Tibial nerve (tissue), 4 donors: ENCODE measurements at regions not wholly inside any gene's neighbourhood (a gene's known extent, or its start where the extent isn't known, plus 50 kb on each side); places are given as distances from the start of the nearest gene placed in this dataset.

Experiments
- DNase-seq, 2 donors: peaks; one replicate each; pipeline ENCODE4 v3.0.0-alpha.2; 2019; ENCODE audit warnings: low spot score in 2 of 2
- H3K27ac ChIP-seq, 4 donors: fragments of 200-600 bp; sonication (generic) in 3 of 4; one replicate each; pipeline ENCODE4 v1.5.1; 2017 to 2019; ENCODE audit warnings: mild to moderate bottlenecking in 1 of 4
- H3K27me3 ChIP-seq, 2 donors: fragments of 200-600 bp; sonication (generic) in 1 of 2; one replicate each; pipeline versions ENCODE4 v1.5.1 to v1.6.0; 2017 to 2019
- H3K36me3 ChIP-seq, 3 donors: fragments of 200-600 bp; sonication (generic); one replicate each; pipeline ENCODE4 v1.5.1; 2018 to 2019
- H3K4me1 ChIP-seq, 4 donors: fragments of 200-600 bp; sonication (generic) in 3 of 4; one replicate each; pipeline ENCODE4 v1.5.1; 2017 to 2019
- H3K4me3 ChIP-seq, 4 donors: fragments of 200-600 bp; sonication (generic) in 3 of 4; one replicate each; pipeline ENCODE4 v1.5.1; 2017 to 2019; ENCODE audit warnings: mild to moderate bottlenecking in 1 of 4, moderate library complexity in 1 of 4
- H3K9me3 ChIP-seq, 4 donors: fragments of 200-600 bp; sonication (generic) in 3 of 4; one replicate each; pipeline ENCODE4 v1.5.1; 2017 to 2019
- EP300 ChIP-seq, 2 donors: sonication (generic); formaldehyde crosslinking; IDR thresholded peaks; one replicate each; pipeline ENCODE4 v1.6.1; 2017; ENCODE audit warnings: antibody characterized with exemption in 2 of 2, mild to moderate bottlenecking in 1 of 2
- POLR2A ChIP-seq, 2 donors: fragments of 450-650 bp; IDR thresholded peaks; one replicate each; pipeline ENCODE4 v1.6.1; 2017; ENCODE audit warnings: antibody characterized with exemption in 2 of 2, mild to moderate bottlenecking in 2 of 2, moderate library complexity in 2 of 2
- WGBS, 2 donors: methylation state at CpG; one replicate each; pipeline ENCODE4 v1.1.5; 2018; 5-methylcytosine and 5-hydroxymethylcytosine counted together
- TF ChIP-seq, protein P1 (sequence below), 5 experiments: fragments of 200-600 bp in 3 of 5; fragments of 450-650 bp in 2 of 5; sonication (generic) in 3 of 5; IDR thresholded peaks; one replicate each; pipeline ENCODE4 v1.5.1; 2016 to 2019; ENCODE audit warnings: antibody characterized with exemption in 5 of 5, mild to moderate bottlenecking in 3 of 5, moderate library complexity in 2 of 5

DNA sequence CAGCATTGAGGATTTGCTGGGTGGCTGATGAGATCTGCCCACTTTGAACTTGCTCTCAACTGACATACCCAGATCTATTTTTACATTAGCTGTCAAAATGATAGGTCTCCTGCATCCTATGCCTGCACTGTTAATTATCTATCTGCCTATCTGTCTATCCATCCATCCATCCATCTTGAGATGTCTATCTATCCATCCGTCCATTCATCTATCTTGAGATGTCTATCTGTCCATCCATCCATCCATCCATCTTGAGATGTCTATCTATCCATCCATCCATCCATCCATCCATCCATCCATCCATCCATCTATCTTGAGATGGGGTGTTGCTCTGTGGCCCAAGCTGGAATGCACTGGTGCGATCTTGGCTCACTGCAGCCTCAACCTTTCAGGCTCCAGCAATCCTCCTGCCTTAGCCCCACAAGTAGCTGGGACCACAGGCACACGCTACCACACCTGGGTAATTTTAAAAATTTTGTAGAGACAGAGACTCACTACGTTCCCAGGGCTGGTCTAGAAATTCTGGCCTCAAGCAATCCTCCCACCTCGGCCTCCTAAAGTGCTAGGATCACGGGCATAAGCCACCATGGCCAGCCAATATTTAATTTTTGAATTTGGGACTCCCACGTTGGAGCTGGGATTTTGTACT lies 159.4 kb upstream of the NSMCE3 start:
- H3K27me3 ChIP-seq: no peaks in the 10 kb centered on the region
- no peak for TF ChIP-seq EP300 (IDR thresholded peaks at IDR 0.05)
- no peak for TF ChIP-seq POLR2A (IDR thresholded peaks at IDR 0.05)
- TF ChIP-seq, protein P1, sequence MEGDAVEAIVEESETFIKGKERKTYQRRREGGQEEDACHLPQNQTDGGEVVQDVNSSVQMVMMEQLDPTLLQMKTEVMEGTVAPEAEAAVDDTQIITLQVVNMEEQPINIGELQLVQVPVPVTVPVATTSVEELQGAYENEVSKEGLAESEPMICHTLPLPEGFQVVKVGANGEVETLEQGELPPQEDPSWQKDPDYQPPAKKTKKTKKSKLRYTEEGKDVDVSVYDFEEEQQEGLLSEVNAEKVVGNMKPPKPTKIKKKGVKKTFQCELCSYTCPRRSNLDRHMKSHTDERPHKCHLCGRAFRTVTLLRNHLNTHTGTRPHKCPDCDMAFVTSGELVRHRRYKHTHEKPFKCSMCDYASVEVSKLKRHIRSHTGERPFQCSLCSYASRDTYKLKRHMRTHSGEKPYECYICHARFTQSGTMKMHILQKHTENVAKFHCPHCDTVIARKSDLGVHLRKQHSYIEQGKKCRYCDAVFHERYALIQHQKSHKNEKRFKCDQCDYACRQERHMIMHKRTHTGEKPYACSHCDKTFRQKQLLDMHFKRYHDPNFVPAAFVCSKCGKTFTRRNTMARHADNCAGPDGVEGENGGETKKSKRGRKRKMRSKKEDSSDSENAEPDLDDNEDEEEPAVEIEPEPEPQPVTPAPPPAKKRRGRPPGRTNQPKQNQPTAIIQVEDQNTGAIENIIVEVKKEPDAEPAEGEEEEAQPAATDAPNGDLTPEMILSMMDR (IDR thresholded peaks at IDR 0.05): no peak
- no peak overlapping the region for H3K4me3 ChIP-seq
- WGBS, 2 donors: 87 to 92% methylated on average over 7 of the region's 7 CpGs
- H3K27ac ChIP-seq: no peak overlapping the region
- no peaks in the 10 kb centered on the region for H3K9me3 ChIP-seq
- H3K4me1 ChIP-seq: no peaks in the 10 kb centered on the region
- DNase-seq: no peak
- H3K36me3 ChIP-seq: no peaks in the 10 kb centered on the region

- Histone ChIP-seq H3K27ac (no peak overlapping the region), H3K27me3 (no peaks in the 10 kb centered on the region), H3K36me3 (no peaks in the 10 kb centered on the region), H3K4me3 (no peak overlapping the region), H3K9me3 (no peaks in the 10 kb centered on the region), H3K4me1 (no peaks in the 10 kb centered on the region)
- TF ChIP-seq EP300 (IDR thresholded peaks at IDR 0.05) (no peak), POLR2A (IDR thresholded peaks at IDR 0.05) (no peak)
- TF ChIP-seq, protein P1 (IDR thresholded peaks at IDR 0.05): no peak
- no peak for DNase-seq
These were observed 156.2 kb upstream of the NSMCE3 start for GRCh38 chr15:29425864-29426263.

DNA sequence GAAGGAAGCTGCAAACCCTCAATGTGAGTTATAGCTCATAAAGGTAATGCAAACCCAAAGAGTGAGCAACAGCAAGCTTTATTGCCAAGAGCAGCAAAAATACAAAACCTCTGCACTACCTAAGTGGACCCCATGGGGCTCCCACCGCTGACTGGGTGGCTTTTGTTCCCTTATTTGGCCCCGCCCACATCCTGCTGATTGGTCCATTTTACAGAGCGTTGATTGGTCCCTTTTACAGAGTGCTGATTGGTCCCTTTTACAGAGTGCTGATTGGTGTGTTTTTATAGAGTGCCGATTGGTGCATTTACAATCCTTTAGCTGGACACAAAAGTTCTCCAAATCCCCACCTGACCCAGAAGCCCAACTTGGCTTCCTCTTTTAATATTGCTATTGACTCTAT lies 154.5 kb upstream of the NSMCE3 start:
- Histone ChIP-seq H3K36me3 (no peaks in the 10 kb centered on the region), H3K27ac (no peak overlapping the region), H3K27me3 (no peaks in the 10 kb centered on the region), H3K4me3 (no peak overlapping the region), H3K4me1 (no peaks in the 10 kb centered on the region), H3K9me3 (no peaks in the 10 kb centered on the region)
- 90% methylated on average over 4 of the region's 4 CpGs for WGBS, 2 donors
- no peak for DNase-seq
- TF ChIP-seq, protein P1 (IDR thresholded peaks at IDR 0.05): no peak
- TF ChIP-seq POLR2A (IDR thresholded peaks at IDR 0.05) (no peak), EP300 (IDR thresholded peaks at IDR 0.05) (no peak)

DNA sequence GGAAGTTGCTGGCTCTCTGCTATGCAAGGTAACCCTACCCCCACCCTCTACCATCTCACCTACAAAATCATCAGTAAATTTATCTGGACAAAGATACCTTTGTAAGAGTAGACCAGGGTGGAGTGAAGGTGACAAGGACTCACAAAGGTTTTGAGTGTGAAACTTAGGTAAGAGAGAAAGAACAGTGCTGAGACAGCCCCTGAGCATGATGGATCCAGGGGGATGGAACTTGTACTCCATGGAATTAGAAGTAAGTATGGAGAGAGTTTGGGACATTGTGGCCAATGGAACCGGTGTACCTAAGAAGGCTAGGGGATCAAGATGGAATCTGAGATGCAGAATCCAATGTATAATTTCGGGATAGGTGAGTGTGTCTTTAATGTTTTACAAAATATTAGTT lies 153.0 kb upstream of the NSMCE3 start:
- Histone ChIP-seq H3K9me3 (no peaks in the 10 kb centered on the region), H3K27me3 (no peaks in the 10 kb centered on the region), H3K4me1 (no peaks in the 10 kb centered on the region), H3K4me3 (no peak overlapping the region), H3K27ac (no peak overlapping the region), H3K36me3 (no peaks in the 10 kb centered on the region)
- 96 to 98% methylated on average over 2 of the region's 2 CpGs for WGBS, 2 donors
- TF ChIP-seq POLR2A (IDR thresholded peaks at IDR 0.05): no peak
- TF ChIP-seq, protein P1 (IDR thresholded peaks at IDR 0.05): no peak
- no peak for TF ChIP-seq EP300 (IDR thresholded peaks at IDR 0.05)
- DNase-seq: no peak

- WGBS, 2 donors: 55 to 58% methylated on average over 2 of the region's 2 CpGs
- TF ChIP-seq POLR2A (IDR thresholded peaks at IDR 0.05): no peak
- TF ChIP-seq, protein P1 (IDR thresholded peaks at IDR 0.05): no peak
- no peak for TF ChIP-seq EP300 (IDR thresholded peaks at IDR 0.05)
These were observed 150.6 kb upstream of the NSMCE3 start for GRCh38 chr15:29420188-29420587.

More at GRCh38 chr15:29420188-29420587, 150.6 kb upstream of the NSMCE3 start:
- Histone ChIP-seq H3K36me3 (no peaks in the 10 kb centered on the region), H3K4me1 (no peaks in the 10 kb centered on the region), H3K9me3 (no peaks in the 10 kb centered on the region), H3K27ac (no peak overlapping the region), H3K4me3 (no peak overlapping the region), H3K27me3 (no peaks in the 10 kb centered on the region)
- DNase-seq: no peak
